Liver (tissue), 8 donors: ENCODE measurements at regions not wholly inside any gene's neighbourhood (a gene's known extent, or its start where the extent isn't known, plus 50 kb on each side); places are given as distances from the start of the nearest gene placed in this dataset.

Experiments used
- DNase-seq: peaks from one replicate; pipeline ENCODE4 v3.0.0-alpha.2; 2017; ENCODE audit warnings: low spot score
- H3K27ac ChIP-seq, 2 donors: one replicate each; pipeline ENCODE4 v1.7.0; 2013; ENCODE audit warnings: inconsistent platforms in 2 of 2, low read length in 2 of 2, control low read depth in 1 of 2, low read depth in 1 of 2, mild to moderate bottlenecking in 1 of 2
- H3K27me3 ChIP-seq, 4 donors: one replicate each; pipeline versions ENCODE4 v1.6.1 to v1.7.0; 2013; ENCODE audit warnings: low read length in 3 of 4, inconsistent platforms in 1 of 4, mild to moderate bottlenecking in 1 of 4, moderate library complexity in 1 of 4; ENCODE audit not compliant: control insufficient read depth in 4 of 4, insufficient read depth in 4 of 4
- H3K36me3 ChIP-seq, 4 donors: one replicate each; pipeline versions ENCODE4 v1.6.1 to v1.7.0; 2013; ENCODE audit warnings: low read length in 3 of 4, mild to moderate bottlenecking in 3 of 4, low read depth in 1 of 4, moderate library complexity in 1 of 4; ENCODE audit not compliant: control insufficient read depth in 4 of 4, insufficient read depth in 3 of 4
- H3K4me1 ChIP-seq, 4 donors: one replicate each; pipeline versions ENCODE4 v1.6.1 to v1.7.0; 2013; ENCODE audit warnings: low read length in 3 of 4, mild to moderate bottlenecking in 3 of 4, moderate library complexity in 1 of 4; ENCODE audit not compliant: control insufficient read depth in 4 of 4, insufficient read depth in 4 of 4
- H3K4me3 ChIP-seq, 3 donors: one replicate each; pipeline versions ENCODE4 v1.6.1 to v1.7.0; 2013; ENCODE audit warnings: low read length in 3 of 3, control low read depth in 1 of 3, low read depth in 1 of 3, mild to moderate bottlenecking in 1 of 3
- H3K9ac ChIP-seq, 2 donors: one replicate each; pipeline ENCODE4 v1.7.0; 2013; ENCODE audit warnings: low read length in 2 of 2, mild to moderate bottlenecking in 2 of 2, moderate library complexity in 2 of 2, control low read depth in 1 of 2, low read depth in 1 of 2
- H3K9me3 ChIP-seq, 4 donors: one replicate each; pipeline versions ENCODE4 v1.6.1 to v1.7.0; 2013; ENCODE audit warnings: low read length in 3 of 4; ENCODE audit not compliant: control insufficient read depth in 4 of 4
- CTCF ChIP-seq: fragments of 150-350 bp; IDR thresholded peaks from 2 replicates; pipeline ENCODE4 v1.5.1; 2017; ENCODE audit warnings: improper control_type of control experiment, low read depth, low read length; ENCODE audit not compliant: missing input control
- GABPA ChIP-seq, 2 donors: IDR thresholded peaks in 1 of 2; conservative IDR thresholded peaks in 1 of 2; 2 replicates each; pipeline ENCODE4 v1.6.1; 2016; ENCODE audit warnings: antibody characterized with exemption in 2 of 2, mild to moderate bottlenecking in 1 of 2, moderate library complexity in 1 of 2
- HNF4A ChIP-seq, 2 donors: conservative IDR thresholded peaks; 2 replicates each; pipeline ENCODE4 v1.6.1; 2016; ENCODE audit warnings: antibody characterized with exemption in 2 of 2, mild to moderate bottlenecking in 2 of 2
- JUND ChIP-seq, 2 donors: IDR thresholded peaks; 2 replicates each; pipeline ENCODE4 v1.6.1; 2016; ENCODE audit warnings: antibody characterized with exemption in 2 of 2
- MAX ChIP-seq: IDR thresholded peaks from 2 replicates; pipeline ENCODE4 v1.6.1; 2016; ENCODE audit warnings: antibody characterized with exemption
- NR2F2 ChIP-seq: IDR thresholded peaks from 2 replicates; pipeline ENCODE4 v1.6.1; 2016; ENCODE audit warnings: antibody characterized with exemption
- RAD21 ChIP-seq, 2 donors: IDR thresholded peaks; 2 replicates each; pipeline ENCODE4 v1.6.1; 2016; ENCODE audit warnings: antibody characterized with exemption in 2 of 2, mild to moderate bottlenecking in 2 of 2
- TAF1 ChIP-seq: conservative IDR thresholded peaks from 2 replicates; pipeline ENCODE4 v1.6.1; 2016; ENCODE audit warnings: antibody characterized with exemption, mild to moderate bottlenecking
- YY1 ChIP-seq: IDR thresholded peaks from 2 replicates; pipeline ENCODE4 v1.6.1; 2016; ENCODE audit warnings: antibody characterized with exemption, mild to moderate bottlenecking
- ZBTB33 ChIP-seq: IDR thresholded peaks from 2 replicates; pipeline ENCODE4 v1.6.1; 2016; ENCODE audit warnings: antibody characterized with exemption
- whole genome bisulfite sequencing: extraction: QIAGEN DNeasy Blood & Tissue Kit; methylation state at CpG from one replicate; pipeline ENCODE4 v1.1.7; 2013; 5-methylcytosine and 5-hydroxymethylcytosine counted together
- TF ChIP-seq, protein P1 (sequence below): IDR thresholded peaks from 2 replicates; pipeline ENCODE4 v1.6.1; 2016; ENCODE audit warnings: antibody characterized with exemption
- donor health status: healthy.
- donor health status: healthy.
- donor health status: healthy.
- donor health status: healthy.
- donor health status: healthy.

- Histone ChIP-seq H3K4me3 (no peak overlapping the region), H3K36me3 (no peaks in the 10 kb centered on the region), H3K9me3 (no peaks in the 10 kb centered on the region), H3K27me3 (no peaks in the 10 kb centered on the region), H3K9ac (no peak overlapping the region), H3K4me1 (no peaks in the 10 kb centered on the region), H3K27ac (no peak overlapping the region)
- DNase-seq = no peak
- WGBS = 84% methylated on average over 6 of the region's 6 CpGs
- TF ChIP-seq NR2F2 (no peak), JUND (IDR thresholded peaks at IDR 0.05) (no peak), GABPA (IDR thresholded peaks at IDR 0.05 in 1 of 2, conservative IDR thresholded peaks at IDR 0.05 in 1 of 2) (no peak), HNF4A (conservative IDR thresholded peaks at IDR 0.05) (no peak), CTCF (no peak), MAX (no peak), TAF1 (no peak), ZBTB33 (no peak), RAD21 (IDR thresholded peaks at IDR 0.05) (no peak), YY1 (no peak)
- TF ChIP-seq, protein P1, sequence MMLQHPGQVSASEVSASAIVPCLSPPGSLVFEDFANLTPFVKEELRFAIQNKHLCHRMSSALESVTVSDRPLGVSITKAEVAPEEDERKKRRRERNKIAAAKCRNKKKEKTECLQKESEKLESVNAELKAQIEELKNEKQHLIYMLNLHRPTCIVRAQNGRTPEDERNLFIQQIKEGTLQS = no peak
These were observed 137.7 kb downstream of the NEUROD6 start for GRCh38 chr7:31202801-31203200.

DNA sequence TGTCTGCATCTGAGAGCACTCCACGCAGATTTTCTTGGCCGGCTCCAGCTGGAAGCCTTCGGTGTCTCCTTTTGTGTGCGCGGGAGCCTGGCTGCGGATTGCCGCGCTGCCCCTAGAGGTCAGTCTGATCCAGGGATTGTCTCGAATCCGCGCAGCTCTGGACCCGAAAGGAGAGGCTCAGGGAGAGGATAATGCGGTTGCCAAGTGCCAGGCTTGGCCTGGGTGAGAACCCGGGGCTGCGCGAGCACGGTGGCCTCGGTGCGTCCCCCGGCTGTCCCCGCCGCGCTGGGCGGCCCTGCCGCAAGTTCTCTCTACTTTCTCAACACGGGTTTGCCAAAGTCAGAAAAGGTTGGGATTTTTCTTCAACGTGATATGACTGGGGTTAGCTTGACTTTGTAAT, 140.9 kb downstream of the ADCYAP1R1 start:
- Histone ChIP-seq H3K36me3 (no peaks in the 10 kb centered on the region), H3K27ac (no peak overlapping the region), H3K9me3 (no peaks in the 10 kb centered on the region), H3K9ac (no peak overlapping the region), H3K4me3 (no peak overlapping the region), H3K27me3 (no peaks in the 10 kb centered on the region), H3K4me1 (peaks cover 0 to 2% (median 0%) of the 10 kb centered on the region in 4 donors)
- WGBS = 4% methylated on average over 27 of the region's 27 CpGs
- DNase-seq = peak; percentile 47
- TF ChIP-seq JUND (IDR thresholded peaks at IDR 0.05) (no peak), CTCF (peak; percentile 70), ZBTB33 (no peak), RAD21 (IDR thresholded peaks at IDR 0.05) (peak; percentile 86 to 97)
